ENCODE measurements at regions not wholly inside any gene's neighbourhood (a gene's known extent, or its start where the extent isn't known, plus 50 kb on each side); places are given as distances from the start of the nearest gene placed in this dataset.

DNA sequence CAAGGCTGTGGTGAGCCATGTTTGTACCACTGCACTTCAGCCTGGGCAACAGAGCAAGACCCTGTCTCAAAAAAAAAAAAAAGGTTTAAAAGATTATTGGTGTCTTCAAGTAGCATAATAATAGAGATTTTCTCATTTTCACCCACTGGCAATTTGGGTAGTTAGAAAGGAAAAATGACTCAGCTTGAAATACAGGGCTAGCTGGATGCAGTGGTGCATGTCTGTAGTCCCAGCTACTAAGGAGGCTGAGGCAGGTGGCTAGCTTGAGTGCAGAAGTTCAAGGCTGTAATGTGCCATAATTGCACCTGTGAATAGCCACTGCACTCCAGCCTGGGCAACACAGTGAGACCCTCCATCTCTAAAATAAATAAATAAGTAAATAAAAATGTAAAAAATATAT lies 111.1 kb downstream of the ARRDC3 start:
- DNase-seq (no peak), ATAC-seq (ENCODE audit: low FRiP score in 2 of 2) (no peak)
- Histone ChIP-seq H3K9me3 (no peaks in the 10 kb centered on the region), H3K4me3 (no peak overlapping the region), H3K27me3 (no peaks in the 10 kb centered on the region), H3K27ac (no peak overlapping the region), H3K4me1 (no peaks in the 10 kb centered on the region), H3K36me3 (no peaks in the 10 kb centered on the region)
- TF ChIP-seq POLR2AphosphoS5 (IDR thresholded peaks at IDR 0.05): no peak
- no peak for TF ChIP-seq POLR2A (IDR thresholded peaks at IDR 0.05)
- no peak for TF ChIP-seq EP300 (IDR thresholded peaks at IDR 0.05)
- TF ChIP-seq, protein P1, sequence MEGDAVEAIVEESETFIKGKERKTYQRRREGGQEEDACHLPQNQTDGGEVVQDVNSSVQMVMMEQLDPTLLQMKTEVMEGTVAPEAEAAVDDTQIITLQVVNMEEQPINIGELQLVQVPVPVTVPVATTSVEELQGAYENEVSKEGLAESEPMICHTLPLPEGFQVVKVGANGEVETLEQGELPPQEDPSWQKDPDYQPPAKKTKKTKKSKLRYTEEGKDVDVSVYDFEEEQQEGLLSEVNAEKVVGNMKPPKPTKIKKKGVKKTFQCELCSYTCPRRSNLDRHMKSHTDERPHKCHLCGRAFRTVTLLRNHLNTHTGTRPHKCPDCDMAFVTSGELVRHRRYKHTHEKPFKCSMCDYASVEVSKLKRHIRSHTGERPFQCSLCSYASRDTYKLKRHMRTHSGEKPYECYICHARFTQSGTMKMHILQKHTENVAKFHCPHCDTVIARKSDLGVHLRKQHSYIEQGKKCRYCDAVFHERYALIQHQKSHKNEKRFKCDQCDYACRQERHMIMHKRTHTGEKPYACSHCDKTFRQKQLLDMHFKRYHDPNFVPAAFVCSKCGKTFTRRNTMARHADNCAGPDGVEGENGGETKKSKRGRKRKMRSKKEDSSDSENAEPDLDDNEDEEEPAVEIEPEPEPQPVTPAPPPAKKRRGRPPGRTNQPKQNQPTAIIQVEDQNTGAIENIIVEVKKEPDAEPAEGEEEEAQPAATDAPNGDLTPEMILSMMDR (IDR thresholded peaks at IDR 0.05): no peak

DNA sequence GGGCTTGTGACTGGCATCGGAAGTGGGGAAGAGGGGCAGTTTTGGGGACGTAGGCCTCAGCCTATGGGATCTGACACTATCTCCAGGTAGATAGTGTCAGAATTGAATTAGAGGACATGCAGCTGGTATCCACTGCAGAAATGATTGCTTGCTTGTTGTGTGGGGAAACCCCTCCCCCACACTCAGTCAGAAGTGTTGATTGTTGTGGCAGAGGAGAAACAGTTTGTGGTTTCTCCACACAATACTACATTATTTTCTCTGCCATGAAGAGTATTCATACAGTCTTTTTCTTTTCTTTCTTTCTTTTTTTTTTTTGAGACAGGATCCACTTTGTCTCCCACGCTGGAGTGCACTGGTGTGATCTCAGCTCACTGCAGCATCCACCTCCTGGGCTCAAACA lies 113.9 kb downstream of the ARRDC3 start:
- WGBS, 2 donors: 83 to 96% methylated on average over 3 of the region's 3 CpGs
- no peaks in the 10 kb centered on the region for H3K36me3 ChIP-seq
- ATAC-seq (ENCODE audit: low FRiP score in 2 of 2) (no peak), DNase-seq (no peak)
- no peaks in the 10 kb centered on the region for H3K9me3 ChIP-seq
- H3K4me1 ChIP-seq: peaks cover 0 to 5% (median 0%) of the 10 kb centered on the region in 4 donors
- H3K27me3 ChIP-seq: no peaks in the 10 kb centered on the region
- TF ChIP-seq EP300 (IDR thresholded peaks at IDR 0.05) (no peak), POLR2A (IDR thresholded peaks at IDR 0.05) (no peak), POLR2AphosphoS5 (IDR thresholded peaks at IDR 0.05) (no peak)
- TF ChIP-seq, protein P1 (IDR thresholded peaks at IDR 0.05): no peak
- H3K4me3 ChIP-seq: no peak overlapping the region
- H3K27ac ChIP-seq: no peak overlapping the region

DNA sequence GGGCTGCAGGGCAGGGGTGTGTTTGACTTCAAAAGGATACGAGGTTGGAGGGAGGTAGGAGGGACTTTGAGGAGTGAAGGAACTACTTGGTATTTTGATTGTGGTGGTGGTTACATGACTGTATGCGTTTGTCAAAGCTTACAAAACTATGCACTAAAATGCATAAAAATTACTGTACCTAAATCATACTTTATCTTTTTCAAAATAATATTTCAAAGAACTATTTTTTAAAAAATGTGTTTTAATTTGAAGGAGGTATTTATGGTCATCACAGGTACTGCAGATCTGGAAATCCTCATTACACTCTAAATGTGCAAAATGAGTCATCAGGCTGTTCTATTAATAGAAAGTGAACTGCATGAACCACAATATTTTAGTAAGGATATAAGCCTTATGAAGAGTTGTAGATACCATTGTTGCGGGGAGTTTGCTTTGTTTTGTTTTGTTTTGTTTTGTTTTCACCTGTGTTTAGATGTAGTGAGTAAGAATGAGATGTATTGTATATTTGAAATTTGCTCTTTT lies 116.9 kb downstream of the ARRDC3 start:
- peaks cover 0 to 5% (median 0%) of the 10 kb centered on the region in 4 donors for H3K4me1 ChIP-seq
- ATAC-seq (ENCODE audit: low FRiP score in 2 of 2) (no peak), DNase-seq (no peak)
- TF ChIP-seq EP300 (IDR thresholded peaks at IDR 0.05): no peak
- TF ChIP-seq, protein P1 (IDR thresholded peaks at IDR 0.05): peak in 3 of 6 experiments; percentile 17 to 37 (median 29)
- no peak for TF ChIP-seq POLR2AphosphoS5 (IDR thresholded peaks at IDR 0.05)
- no peaks in the 10 kb centered on the region for H3K36me3 ChIP-seq
- H3K27me3 ChIP-seq: no peaks in the 10 kb centered on the region
- H3K9me3 ChIP-seq: no peaks in the 10 kb centered on the region
- H3K4me3 ChIP-seq: no peak overlapping the region
- H3K27ac ChIP-seq: no peak overlapping the region
- WGBS, 2 donors: 59 to 60% methylated on average over 3 of the region's 3 CpGs

DNA sequence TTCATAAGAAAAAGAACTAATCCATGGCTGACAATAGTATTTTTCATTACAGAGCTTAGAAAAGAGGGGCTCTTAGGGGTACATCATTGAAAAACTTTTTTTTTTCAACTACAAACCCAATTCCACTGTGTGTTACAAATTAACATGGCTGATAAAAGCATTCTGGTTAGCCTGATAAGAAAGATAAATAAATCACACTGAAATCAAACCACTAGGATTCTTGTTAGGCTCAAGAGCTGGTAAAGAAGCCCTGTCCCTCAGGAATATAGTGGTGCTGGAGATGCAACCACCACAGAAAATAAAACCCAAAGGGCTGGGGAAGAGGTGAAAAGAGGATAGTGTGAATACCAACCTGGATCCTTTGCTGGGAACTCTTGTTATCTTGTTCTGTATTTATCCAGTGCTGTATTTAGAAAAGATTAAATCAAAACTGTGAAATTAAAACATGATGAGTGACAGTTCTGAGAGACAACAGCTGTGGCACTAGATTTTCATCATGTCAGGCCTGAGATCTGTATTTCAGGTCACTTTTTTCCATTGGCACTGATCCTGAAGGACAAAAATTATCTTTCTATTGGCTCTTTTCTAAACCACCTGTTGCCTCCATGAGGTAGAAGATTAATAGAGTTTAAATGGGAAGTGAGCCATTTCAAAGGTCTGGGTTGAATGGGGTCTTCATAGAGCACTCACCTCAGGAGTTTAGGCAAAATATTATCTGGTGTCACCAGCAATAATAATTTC lies 118.6 kb downstream of the ARRDC3 start:
- Histone ChIP-seq H3K27ac (no peak overlapping the region), H3K4me3 (no peak overlapping the region), H3K4me1 (peaks cover 0 to 5% (median 0%) of the 10 kb centered on the region in 4 donors), H3K36me3 (no peaks in the 10 kb centered on the region), H3K9me3 (no peaks in the 10 kb centered on the region), H3K27me3 (no peaks in the 10 kb centered on the region)
- DNase-seq: no peak
- no peak for ATAC-seq (ENCODE audit: low FRiP score in 2 of 2)
- TF ChIP-seq EP300 (IDR thresholded peaks at IDR 0.05) (no peak), POLR2A (IDR thresholded peaks at IDR 0.05) (no peak), POLR2AphosphoS5 (IDR thresholded peaks at IDR 0.05) (no peak)
- TF ChIP-seq, protein P1 (IDR thresholded peaks at IDR 0.05): no peak

DNA sequence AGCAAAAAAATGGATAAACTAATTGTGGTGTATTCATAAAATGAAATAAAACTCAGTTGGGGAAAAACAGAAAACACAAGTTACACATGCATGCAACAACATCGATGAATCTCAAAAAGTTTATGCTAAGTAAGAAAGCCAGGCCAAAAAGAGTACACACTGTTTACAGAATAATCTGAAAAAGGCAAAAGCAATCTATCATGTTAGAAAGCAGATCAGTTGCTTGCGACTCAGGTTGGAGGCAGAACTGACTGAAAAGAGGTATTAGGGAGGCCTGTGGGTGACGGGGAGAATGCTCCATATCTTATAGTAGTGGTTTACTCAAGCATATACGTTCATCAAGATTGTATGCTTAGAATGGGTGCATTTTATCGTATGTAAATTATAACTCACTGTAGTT lies 119.2 kb downstream of the ARRDC3 start:
- Histone ChIP-seq H3K36me3 (no peaks in the 10 kb centered on the region), H3K9me3 (no peaks in the 10 kb centered on the region), H3K27me3 (no peaks in the 10 kb centered on the region), H3K4me3 (no peak overlapping the region), H3K4me1 (peaks cover 0 to 5% (median 0%) of the 10 kb centered on the region in 4 donors), H3K27ac (no peak overlapping the region)
- ATAC-seq (ENCODE audit: low FRiP score in 2 of 2) (no peak), DNase-seq (no peak)
- TF ChIP-seq POLR2AphosphoS5 (IDR thresholded peaks at IDR 0.05): no peak
- TF ChIP-seq EP300 (IDR thresholded peaks at IDR 0.05): no peak
- TF ChIP-seq, protein P1 (IDR thresholded peaks at IDR 0.05): no peak
- TF ChIP-seq POLR2A (IDR thresholded peaks at IDR 0.05): no peak
- 77 to 79% methylated on average over 5 of the region's 5 CpGs for WGBS, 2 donors

Data from upper lobe of left lung (tissue), 6 donors.